Activated B cell treated with CpG ODN at 0.5 μM for 24 hours (primary cell): ENCODE measurements at regions not wholly inside any gene's neighbourhood (a gene's known extent, or its start where the extent isn't known, plus 50 kb on each side); places are given as distances from the start of the nearest gene placed in this dataset.

Source experiments
- ATAC-seq: fragments of 200-7000 bp; cut with Tn5 transposase; one replicate; pipeline ENCODE4 v1.10.0; 2021; ENCODE audit warnings: low read depth, mild to moderate bottlenecking, moderate library complexity
- CTCF ChIA-PET: fragments of 350-600 bp; sonication (Branson Sonifier 250); formaldehyde crosslinking; loops from one replicate; lab custom pipeline; 2021; ENCODE audit warnings: antibody characterized with exemption; lab: Charles Lee
- POLR2A ChIA-PET: fragments of 350-600 bp; sonication (Branson Sonifier 250); formaldehyde crosslinking; loops from one replicate; lab custom pipeline; 2021; ENCODE audit warnings: antibody characterized with exemption; lab: Charles Lee
- DNase-seq: peaks from one replicate; pipeline ENCODE4 v3.0.0; 2022
- H3K27ac Mint-ChIP-seq: one replicate; pipeline ENCODE4 v1.8.0; 2020; ENCODE audit warnings: mixed read lengths
- H3K27me3 Mint-ChIP-seq: one replicate; pipeline ENCODE4 v1.8.0; 2021; ENCODE audit warnings: mixed read lengths
- H3K36me3 Mint-ChIP-seq: one replicate; pipeline ENCODE4 v1.8.0; 2021; ENCODE audit warnings: low read depth, mixed read lengths
- H3K4me1 Mint-ChIP-seq: one replicate; pipeline ENCODE4 v1.8.0; 2021; ENCODE audit warnings: mixed read lengths
- H3K4me3 Mint-ChIP-seq: one replicate; pipeline ENCODE4 v1.8.0; 2020; ENCODE audit warnings: mild to moderate bottlenecking, mixed read lengths
- H3K9me3 Mint-ChIP-seq: one replicate; pipeline ENCODE4 v1.8.0; 2020; ENCODE audit warnings: mixed read lengths
- CTCF ChIP-seq: fragments of 200-600 bp; IDR thresholded peaks from one replicate; pipeline ENCODE4 v1.8.0; 2022; ENCODE audit warnings: antibody characterized with exemption, mild to moderate bottlenecking
- intact Hi-C: fragments of 100-400 bp; cut with micrococcal nuclease; formaldehyde crosslinking; loops from one replicate; pipeline ENCODE4 v1.15.1; 2024

GRCh38 chr2:173785813-173786212, 179.4 kb downstream of the SP3 start:
- no peaks in the 10 kb centered on the region for H3K4me1 Mint-ChIP-seq
- ChIA-PET CTCF (no interaction called here), POLR2A (no interaction called here)
- no peaks in the 10 kb centered on the region for H3K36me3 Mint-ChIP-seq
- H3K27ac Mint-ChIP-seq = no peak overlapping the region
- peaks cover 22% of the 10 kb centered on the region for H3K27me3 Mint-ChIP-seq
- no peak for TF ChIP-seq CTCF
- no peak for DNase-seq
- ATAC-seq = no peak
- peaks cover under 1% of the 10 kb centered on the region for H3K9me3 Mint-ChIP-seq
- intact Hi-C loops = no loop called here
- H3K4me3 Mint-ChIP-seq = no peak overlapping the region

DNA sequence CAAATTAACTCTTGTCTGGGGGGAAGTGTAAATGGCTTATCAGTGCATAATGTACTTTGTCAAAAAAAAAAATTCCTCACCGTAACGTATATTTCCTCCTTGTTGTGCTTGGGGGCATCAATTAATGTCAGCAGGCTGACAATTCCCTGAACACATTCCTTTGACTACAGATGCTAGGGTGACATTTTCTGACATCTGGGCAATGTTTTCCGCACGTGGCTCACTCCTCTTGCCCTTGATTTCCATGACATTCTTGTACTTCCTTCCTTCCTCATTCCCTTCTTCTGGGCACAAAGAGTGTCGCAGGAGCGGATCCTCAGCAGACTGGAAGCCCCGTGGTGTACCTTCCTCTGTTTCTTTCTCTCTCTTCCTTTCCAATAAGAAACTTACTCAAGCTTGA, 173.7 kb downstream of the SP3 start:
- CTCF ChIA-PET = no interaction called here
- POLR2A ChIA-PET = no interaction called here
- H3K27me3 Mint-ChIP-seq = peaks cover 16% of the 10 kb centered on the region
- ATAC-seq (no peak), DNase-seq (no peak)
- TF ChIP-seq CTCF = no peak
- H3K36me3 Mint-ChIP-seq = no peaks in the 10 kb centered on the region
- H3K27ac Mint-ChIP-seq = no peak overlapping the region
- intact Hi-C loops = no loop called here
- H3K9me3 Mint-ChIP-seq = no peaks in the 10 kb centered on the region
- peaks cover 2% of the 10 kb centered on the region for H3K4me1 Mint-ChIP-seq
- H3K4me3 Mint-ChIP-seq = no peak overlapping the region

DNA sequence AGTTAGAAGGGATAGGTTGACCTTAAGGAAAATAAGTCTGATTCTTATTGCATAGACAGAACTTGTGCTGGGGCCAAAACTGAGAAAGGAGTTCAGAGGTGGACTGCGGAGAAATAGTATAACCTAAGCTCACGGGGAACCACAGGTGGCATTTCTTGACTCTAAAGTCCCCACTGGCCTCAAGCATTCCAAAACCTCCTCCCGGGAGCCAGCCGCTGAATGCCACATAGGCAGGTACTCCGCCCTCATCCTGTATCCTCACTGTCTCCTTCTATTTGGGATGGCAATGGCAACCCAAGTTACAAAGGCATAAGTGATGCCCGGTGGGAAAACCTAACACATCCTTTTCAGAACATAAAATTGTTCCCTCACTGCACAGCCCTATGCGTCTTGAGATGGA, 173.0 kb downstream of the SP3 start:
- intact Hi-C loops = no loop called here
- no peaks in the 10 kb centered on the region for H3K36me3 Mint-ChIP-seq
- ChIA-PET CTCF (no interaction called here), POLR2A (no interaction called here)
- peaks cover 16% of the 10 kb centered on the region for H3K27me3 Mint-ChIP-seq
- no peak overlapping the region for H3K4me3 Mint-ChIP-seq
- no peak for DNase-seq
- no peak overlapping the region for H3K27ac Mint-ChIP-seq
- H3K9me3 Mint-ChIP-seq = no peaks in the 10 kb centered on the region
- no peak for ATAC-seq
- no peak for TF ChIP-seq CTCF
- H3K4me1 Mint-ChIP-seq = peaks cover 2% of the 10 kb centered on the region

GRCh38 chr2:173792741-173793140, 172.4 kb downstream of the SP3 start:
- TF ChIP-seq CTCF = no peak
- H3K27me3 Mint-ChIP-seq = peaks cover 16% of the 10 kb centered on the region
- ATAC-seq (no peak), DNase-seq (no peak)
- ChIA-PET CTCF (no interaction called here), POLR2A (no interaction called here)
- no peaks in the 10 kb centered on the region for H3K9me3 Mint-ChIP-seq
- H3K36me3 Mint-ChIP-seq = no peaks in the 10 kb centered on the region
- intact Hi-C loops = no loop called here
- no peak overlapping the region for H3K4me3 Mint-ChIP-seq
- H3K27ac Mint-ChIP-seq = no peak overlapping the region
- peaks cover 2% of the 10 kb centered on the region for H3K4me1 Mint-ChIP-seq

DNA sequence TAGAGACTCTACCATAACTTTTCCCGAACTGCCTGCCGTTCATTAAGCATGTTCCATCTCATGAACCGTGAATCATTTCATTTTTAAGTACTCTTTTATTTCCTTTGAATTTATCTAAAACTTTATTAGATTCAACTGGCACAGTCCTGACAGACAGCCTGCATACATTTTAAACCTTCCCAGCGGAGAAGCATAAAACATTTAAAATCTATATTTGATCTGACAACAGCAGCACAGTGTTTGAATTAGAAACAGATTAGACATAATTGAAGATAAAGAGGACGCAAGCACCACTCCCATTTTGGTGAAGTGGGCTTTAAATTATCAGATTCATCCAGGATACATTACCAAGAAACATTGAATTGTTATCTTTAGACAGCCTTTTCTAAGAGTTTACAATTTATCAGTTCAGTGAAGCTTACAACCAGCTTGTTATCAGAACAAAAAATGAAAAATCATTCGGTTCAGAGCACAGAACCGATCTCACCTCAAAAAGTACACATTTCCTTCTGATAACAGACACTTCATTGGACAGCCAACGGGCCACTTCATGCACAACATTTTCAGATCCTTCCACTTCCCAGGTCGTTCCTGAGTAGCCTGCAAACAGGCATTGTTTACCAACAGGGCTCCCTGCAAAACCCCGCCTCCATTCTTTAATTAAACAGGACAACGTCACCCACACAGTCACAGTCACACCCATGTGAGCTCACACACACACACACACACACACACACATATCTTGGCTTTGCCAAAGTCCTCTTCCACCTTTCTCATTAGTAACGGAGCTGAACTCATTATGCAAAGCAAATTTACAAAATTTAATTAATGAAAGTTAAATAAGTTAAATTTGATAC, 171.2 kb downstream of the SP3 start:
- TF ChIP-seq CTCF = no peak
- ChIA-PET POLR2A (no interaction called here), CTCF (no interaction called here)
- ATAC-seq (no peak), DNase-seq (no peak)
- intact Hi-C loops = no loop called here
- H3K9me3 Mint-ChIP-seq = no peaks in the 10 kb centered on the region
- peaks cover 16% of the 10 kb centered on the region for H3K27me3 Mint-ChIP-seq
- no peak overlapping the region for H3K4me3 Mint-ChIP-seq
- peaks cover 2% of the 10 kb centered on the region for H3K4me1 Mint-ChIP-seq
- no peaks in the 10 kb centered on the region for H3K36me3 Mint-ChIP-seq
- no peak overlapping the region for H3K27ac Mint-ChIP-seq
